Ishikawa (cell line): ENCODE measurements at regions not wholly inside any gene's neighbourhood (a gene's known extent, or its start where the extent isn't known, plus 50 kb on each side); places are given as distances from the start of the nearest gene placed in this dataset.

Source experiments
- CEBPB ChIP-seq: IDR thresholded peaks from 2 replicates; pipeline ENCODE4 v1.6.1; 2012
- CREB1 ChIP-seq: IDR thresholded peaks from 2 replicates; pipeline ENCODE4 v1.6.1; 2012; ENCODE audit warnings: low read depth
- EGR1 ChIP-seq: IDR thresholded peaks from 2 replicates; pipeline ENCODE4 v1.6.1; 2012
- EP300 ChIP-seq: IDR thresholded peaks from 2 replicates; pipeline ENCODE4 v1.6.1; 2012; ENCODE audit warnings: borderline replicate concordance
- FOXM1 ChIP-seq: IDR thresholded peaks from 2 replicates; pipeline ENCODE4 v1.6.1; 2012; ENCODE audit warnings: low read depth, borderline replicate concordance
- RAD21 ChIP-seq: IDR thresholded peaks from 2 replicates; pipeline ENCODE4 v1.6.1; 2012; ENCODE audit warnings: low read depth
- TAF1 ChIP-seq: IDR thresholded peaks from 2 replicates; pipeline ENCODE4 v1.6.1; 2012; ENCODE audit warnings: low read depth, mild to moderate bottlenecking
- YY1 ChIP-seq: IDR thresholded peaks from 2 replicates; pipeline ENCODE4 v1.6.1; 2012; ENCODE audit warnings: low read depth
- ZBTB7A ChIP-seq: IDR thresholded peaks from 2 replicates; pipeline ENCODE4 v1.6.1; 2012; ENCODE audit warnings: low read depth
- TF ChIP-seq, protein P1 (sequence below): IDR thresholded peaks from 2 replicates; pipeline ENCODE4 v1.6.1; 2012
- TF ChIP-seq, protein P2 (sequence below): IDR thresholded peaks from 2 replicates; pipeline ENCODE4 v1.6.1; 2012; ENCODE audit warnings: low read depth, mild to moderate bottlenecking

DNA sequence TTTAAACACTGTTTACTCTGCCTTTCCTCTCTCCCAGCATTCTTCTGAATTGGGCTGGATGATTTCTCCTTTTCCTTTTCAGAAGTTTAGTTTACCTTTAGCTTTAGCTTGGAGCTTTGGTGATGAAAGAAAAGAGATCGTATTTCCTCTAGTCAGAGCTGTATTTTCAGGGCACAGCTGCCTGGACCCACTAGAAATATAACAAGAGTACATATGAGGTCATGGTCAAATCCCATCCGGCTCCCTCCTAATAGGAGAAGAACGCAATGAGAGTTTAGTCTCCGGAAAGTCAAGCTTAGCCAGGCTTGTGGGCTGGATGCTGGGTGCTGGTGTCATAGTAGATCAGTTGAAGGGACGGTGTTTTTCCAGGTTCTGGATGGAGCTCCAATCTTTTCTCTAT is 177.1 kb upstream of the PFN2 start:
- TF ChIP-seq, protein P1, sequence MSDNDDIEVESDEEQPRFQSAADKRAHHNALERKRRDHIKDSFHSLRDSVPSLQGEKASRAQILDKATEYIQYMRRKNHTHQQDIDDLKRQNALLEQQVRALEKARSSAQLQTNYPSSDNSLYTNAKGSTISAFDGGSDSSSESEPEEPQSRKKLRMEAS, result no peak
- TF ChIP-seq RAD21 (no peak), EGR1 (no peak), CREB1 (no peak), YY1 (no peak), CEBPB (no peak), TAF1 (no peak), EP300 (no peak), ZBTB7A (no peak), FOXM1 (no peak)
- TF ChIP-seq, protein P2, sequence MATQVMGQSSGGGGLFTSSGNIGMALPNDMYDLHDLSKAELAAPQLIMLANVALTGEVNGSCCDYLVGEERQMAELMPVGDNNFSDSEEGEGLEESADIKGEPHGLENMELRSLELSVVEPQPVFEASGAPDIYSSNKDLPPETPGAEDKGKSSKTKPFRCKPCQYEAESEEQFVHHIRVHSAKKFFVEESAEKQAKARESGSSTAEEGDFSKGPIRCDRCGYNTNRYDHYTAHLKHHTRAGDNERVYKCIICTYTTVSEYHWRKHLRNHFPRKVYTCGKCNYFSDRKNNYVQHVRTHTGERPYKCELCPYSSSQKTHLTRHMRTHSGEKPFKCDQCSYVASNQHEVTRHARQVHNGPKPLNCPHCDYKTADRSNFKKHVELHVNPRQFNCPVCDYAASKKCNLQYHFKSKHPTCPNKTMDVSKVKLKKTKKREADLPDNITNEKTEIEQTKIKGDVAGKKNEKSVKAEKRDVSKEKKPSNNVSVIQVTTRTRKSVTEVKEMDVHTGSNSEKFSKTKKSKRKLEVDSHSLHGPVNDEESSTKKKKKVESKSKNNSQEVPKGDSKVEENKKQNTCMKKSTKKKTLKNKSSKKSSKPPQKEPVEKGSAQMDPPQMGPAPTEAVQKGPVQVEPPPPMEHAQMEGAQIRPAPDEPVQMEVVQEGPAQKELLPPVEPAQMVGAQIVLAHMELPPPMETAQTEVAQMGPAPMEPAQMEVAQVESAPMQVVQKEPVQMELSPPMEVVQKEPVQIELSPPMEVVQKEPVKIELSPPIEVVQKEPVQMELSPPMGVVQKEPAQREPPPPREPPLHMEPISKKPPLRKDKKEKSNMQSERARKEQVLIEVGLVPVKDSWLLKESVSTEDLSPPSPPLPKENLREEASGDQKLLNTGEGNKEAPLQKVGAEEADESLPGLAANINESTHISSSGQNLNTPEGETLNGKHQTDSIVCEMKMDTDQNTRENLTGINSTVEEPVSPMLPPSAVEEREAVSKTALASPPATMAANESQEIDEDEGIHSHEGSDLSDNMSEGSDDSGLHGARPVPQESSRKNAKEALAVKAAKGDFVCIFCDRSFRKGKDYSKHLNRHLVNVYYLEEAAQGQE, result no peak
